GM21390 (cell line): ENCODE measurements at regions not wholly inside any gene's neighbourhood (a gene's known extent, or its start where the extent isn't known, plus 50 kb on each side); places are given as distances from the start of the nearest gene placed in this dataset.

ENCODE experiments used
- ATAC-seq: cut with Tn5 transposase; IDR thresholded peaks from one replicate; pipeline ENCODE4 v1.9.1; 2021; ENCODE audit not compliant: unreplicated experiment

DNA sequence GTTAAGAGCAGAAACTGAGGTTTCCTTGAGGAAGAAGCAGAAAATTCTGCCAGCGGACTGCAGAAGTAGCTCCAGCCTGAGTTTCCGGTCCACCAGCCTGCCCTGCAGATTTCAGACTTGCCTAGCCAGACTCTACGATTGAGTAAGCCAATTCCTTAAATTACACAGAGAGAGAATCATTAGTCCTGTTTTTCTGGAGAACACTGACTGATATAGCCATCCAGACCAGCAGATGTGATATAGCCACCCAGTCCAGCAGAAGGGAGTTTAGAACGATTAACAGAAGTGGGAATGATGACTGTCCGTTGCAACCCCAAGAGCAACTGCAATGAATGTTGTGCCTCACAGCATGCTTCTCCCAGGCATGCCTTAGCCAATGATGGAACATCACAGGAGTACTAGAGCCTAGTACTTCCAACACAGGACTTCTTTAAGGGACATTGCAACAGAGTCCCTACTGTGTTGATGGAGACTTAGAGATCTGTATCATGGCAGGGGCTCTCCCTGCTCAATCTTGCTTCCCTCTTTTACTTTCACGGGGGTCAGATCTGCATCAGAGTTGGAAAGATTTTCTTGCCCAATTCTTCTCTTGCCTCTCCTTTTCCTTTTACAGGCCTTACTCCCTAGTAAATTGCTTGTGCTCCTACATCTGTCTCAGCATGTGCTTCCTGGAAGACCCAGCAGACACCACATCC, 264.6 kb upstream of the CLNK start:
- ATAC-seq, result no peak

DNA sequence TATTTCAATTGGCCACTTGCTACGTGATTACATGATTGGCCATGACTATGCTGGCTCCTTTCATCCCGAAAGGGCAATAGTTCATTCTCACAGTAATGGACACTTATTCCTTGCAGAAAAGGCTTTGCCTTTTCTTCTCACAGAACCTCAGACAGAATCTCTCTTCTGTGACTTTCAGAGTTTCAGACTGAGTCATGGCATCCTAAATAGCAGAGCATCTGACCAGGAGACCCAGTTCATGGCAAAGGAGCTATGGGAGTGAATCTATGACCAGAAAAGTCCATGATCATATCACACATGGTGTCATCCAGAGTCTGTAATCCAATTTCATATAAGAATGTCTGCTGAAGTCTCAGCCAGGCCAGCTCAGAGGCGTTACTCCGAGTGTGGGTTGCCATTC, 263.3 kb upstream of the CLNK start:
- peak; percentile 44 for ATAC-seq

DNA sequence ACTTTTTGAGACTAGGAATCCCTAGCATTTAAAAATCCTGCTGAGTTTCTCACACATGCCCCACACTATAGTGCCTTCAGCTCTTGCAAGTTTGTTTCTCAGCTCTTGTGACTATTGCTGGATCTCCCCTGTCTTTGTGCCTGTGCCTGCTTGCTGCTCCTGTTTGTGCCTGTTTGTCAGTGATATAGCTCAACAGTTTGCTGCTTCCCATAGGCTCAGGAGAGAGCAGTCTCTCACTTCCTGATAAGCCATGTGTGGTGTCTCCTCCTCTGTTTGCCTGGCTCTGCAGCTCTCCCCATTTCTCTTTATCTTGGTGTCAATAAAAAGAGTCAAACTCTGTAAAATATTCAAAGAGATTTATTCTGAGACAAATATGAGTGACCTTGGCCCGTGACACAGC, 259.8 kb upstream of the CLNK start:
- ATAC-seq, result no peak

DNA sequence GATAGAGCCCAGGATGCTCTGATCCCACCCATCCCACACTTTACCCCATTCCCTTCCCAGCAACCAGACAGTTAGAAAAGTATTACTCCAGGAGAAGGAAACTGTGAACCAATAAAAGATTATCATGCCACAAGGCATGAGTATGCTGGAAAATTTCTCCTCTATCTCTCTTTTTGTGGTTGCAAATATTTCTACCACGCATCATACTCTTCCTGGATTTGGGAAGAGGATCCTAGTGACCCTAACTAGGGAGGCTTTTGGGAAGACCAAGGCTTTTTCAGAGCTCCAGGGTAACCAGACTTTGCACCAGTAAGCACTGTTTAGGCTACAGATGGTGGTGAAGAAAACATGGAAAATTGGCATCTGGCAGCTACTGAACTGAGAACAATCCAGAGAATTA, 257.6 kb upstream of the CLNK start:
- ATAC-seq, result no peak

DNA sequence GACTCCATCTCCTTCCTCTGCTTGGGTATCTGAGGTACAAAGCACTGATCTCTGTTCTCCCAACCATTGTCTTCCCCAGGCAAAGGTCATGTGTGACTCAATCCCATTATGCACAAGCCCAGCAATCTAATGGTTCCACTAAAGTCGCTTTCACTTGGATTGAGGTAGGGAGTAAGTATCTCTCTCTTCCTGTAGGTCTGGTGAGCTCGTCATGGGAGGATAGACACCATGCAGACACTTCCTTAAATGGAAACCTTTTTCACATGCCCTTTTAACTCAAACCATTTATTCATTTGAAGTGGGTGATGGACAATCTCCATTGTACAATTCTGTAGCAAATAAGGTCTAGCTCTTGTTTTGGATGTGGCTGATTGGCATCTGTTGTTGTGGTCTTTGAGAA, 245.2 kb upstream of the CLNK start:
- no peak for ATAC-seq

DNA sequence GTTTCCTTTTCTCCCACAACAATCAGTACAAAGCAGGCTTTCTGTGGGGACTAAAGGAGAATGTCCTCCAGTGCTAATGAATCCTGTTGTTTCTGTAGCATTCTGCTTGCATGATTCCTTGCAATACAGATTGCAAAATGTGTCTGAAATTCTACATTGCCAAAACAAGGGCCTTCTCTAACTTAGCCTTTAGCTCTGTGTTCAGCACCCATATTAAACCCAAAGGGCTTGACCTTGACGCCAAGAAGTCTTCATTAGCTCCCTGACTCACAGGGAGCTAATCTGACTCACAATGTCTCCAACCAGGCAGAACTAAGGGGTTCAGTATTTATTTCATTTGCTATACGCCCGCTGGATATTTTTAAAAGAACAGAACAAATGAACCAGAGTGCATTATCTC, 241.4 kb upstream of the CLNK start:
- ATAC-seq, result no peak

DNA sequence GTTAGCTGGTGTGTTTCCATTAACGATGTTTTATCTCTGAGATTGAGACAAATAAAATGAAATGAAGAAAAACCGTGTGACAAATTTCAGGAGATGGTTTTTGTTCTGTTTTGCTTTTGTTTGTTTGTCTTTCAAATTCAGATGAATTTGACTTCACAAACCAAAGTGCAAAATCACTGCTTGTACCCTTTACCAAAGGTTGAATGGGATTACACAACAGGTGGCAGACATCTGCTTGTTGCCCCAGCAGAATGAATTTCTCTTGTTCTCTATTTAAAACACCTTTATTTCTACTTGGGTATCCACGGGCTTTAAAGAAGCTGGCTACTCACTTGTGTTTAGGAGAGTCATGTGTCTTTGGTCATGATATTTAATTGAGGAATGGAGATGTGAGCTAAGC, 239.7 kb upstream of the CLNK start:
- ATAC-seq, result no peak

DNA sequence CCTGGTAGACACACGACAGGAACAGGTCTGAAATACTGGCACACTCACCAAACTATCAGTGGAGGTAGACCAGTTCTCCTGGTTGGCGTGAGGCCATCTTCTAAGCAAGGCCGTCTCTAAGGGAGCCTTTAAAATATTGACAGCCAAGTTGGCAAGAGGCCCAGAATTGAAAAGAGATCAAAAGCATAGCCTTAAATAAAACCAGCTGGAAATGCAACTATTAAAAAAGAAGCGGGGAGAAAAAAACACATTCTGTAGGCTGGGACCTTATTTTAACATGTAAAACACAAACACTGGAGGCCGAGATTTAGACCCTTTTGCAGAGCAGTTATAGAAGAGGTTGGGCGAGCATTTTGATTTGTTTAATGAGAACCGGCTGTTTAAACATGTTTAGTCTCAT, 233.0 kb upstream of the CLNK start:
- ATAC-seq, result no peak

DNA sequence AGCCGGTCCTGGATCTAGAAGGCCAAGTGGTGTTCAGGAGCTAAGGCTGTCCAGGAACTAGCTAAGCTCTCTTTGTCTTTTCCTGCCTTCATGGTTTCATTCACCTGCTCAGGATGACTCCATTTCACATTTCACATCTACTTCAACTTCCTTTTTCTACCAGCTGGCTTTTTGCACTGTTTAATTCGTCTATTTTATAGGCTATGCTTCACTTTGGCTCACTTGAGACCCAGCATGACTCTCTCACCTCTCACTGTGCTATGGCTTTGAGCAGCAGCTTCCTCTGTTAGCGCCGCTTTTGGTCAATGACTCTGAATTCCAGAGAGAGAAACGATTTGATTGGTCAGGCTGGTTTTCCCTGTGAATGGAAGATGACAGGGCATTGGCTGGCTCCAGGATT, 213.5 kb upstream of the CLNK start:
- no peak for ATAC-seq

DNA sequence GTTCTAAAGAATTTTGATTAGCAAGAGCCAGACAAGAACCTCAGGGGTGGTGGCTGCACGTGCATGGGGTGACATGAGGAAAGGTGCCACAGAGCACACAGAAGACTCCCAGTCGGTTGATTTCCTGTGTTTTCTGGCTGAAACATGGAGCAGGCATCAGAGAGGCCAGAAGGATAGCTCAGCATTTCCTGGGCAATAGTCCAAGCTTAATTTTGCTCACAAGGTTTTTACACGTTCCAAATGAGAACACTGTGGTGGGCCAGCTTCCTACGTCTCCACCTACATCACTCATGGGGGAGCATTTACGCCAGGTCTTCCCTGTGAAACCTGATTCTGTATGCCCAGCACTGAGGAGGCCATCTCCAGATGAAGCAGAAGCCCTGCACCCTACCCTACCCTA, 212.5 kb upstream of the CLNK start:
- ATAC-seq, result no peak

DNA sequence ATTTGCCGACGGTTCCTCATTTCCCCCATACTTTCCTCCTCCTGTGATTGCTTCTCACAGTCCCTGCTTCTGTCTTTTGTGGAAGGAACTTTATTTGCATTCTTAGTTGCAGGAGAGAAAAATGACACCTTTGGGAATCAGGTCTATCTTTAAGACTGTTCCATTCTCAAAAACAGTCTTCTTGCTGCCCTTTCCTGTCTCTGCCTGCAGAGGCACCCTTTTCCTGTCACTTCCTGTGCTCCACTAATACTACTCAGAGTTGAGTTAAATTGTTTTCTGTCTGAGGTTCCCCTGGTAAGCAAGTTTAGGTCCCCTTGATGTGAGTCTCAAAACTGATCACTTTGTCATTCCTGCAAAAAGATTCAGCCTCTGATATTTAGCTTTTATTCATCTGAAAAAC, 208.8 kb upstream of the CLNK start:
- ATAC-seq, result peak; percentile 79

DNA sequence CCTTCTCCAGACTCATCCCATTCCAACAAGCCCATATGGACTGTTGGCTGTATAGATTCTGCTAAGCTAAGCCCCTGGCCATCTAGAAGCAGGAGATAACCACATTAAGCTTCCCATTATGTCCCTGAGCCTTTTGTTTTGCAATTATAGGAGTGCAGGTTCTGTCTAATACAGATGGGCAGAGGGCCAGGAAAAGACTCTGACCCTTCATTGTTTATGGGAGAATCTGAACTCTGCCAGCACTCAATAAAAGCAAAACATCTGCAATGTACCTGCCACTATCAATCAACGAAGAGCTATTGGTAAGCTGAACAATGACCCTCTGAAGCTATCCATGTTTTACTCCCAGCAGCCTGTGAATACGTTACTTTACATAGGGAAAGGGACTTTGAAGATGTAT, 207.3 kb upstream of the CLNK start:
- no peak for ATAC-seq

DNA sequence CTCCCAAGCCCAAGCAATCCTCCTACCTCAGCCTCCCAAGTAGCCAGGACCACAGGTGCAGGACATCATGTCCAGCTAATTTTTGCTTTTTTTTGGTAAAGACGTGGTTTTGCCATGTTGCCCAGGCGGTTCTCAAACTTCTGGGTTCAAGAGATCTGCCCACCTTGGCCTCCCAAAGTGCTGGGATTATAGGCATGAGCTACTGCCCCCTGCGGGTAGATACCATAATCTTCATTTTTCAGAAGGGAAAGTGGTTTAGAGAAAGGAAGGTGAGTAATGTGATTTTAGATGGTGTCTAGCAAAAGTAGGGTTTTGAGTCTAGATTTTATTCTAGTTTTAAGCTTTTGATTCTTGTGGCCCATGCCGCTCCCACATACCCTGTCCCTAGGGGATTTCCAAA, 205.3 kb upstream of the CLNK start:
- ATAC-seq, result no peak

DNA sequence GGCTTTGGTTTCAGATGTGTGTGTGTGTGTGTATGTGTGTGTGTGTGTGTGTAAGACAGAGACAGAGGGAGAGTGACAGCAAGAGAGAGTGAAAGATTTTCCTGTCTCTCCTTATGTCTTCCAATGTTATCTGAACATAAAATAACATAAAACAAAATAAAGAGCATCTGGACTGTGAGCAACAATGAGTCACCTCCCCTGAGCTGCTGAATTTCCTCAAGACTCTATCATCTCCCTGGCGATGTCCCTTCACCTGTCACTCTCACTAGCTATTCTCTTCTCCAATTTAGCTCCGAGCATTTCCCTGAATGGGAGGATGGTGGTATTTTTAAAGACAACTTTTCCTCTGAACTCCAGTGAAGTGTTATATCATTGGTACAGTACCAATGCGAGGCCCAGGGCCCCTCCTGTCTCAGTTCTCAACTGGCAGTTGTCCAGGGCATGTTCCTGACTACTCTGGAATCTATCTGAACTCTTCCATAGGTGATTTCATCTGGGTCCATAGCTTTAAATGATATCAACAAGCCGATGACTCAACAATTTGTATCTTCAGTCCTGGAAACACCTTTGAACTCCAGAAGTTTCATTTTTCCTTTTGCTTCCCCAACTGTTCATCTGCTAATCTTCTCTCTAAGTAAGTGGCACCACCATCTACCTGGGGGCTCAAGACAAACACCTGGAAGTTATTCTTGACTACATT, 195.0 kb upstream of the CLNK start:
- no peak for ATAC-seq

DNA sequence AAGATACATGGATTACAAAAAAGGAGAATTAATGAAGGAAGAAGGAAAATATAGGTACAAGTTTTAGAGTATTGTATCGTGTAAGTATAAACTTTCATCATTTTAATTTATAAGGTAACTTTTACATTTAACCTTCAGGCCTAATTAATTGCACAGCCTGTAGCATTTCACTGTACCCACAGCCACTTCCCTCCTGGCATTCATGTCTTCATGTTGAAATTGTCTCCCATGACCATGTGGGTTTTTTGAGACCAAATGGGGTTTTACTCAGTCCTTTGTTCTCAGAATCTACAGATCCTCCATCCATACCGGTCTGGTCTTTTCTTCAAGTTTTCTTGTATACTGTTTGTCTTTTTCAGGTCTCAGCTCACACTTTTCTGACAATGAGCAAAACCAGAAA, 194.3 kb upstream of the CLNK start:
- ATAC-seq, result no peak

DNA sequence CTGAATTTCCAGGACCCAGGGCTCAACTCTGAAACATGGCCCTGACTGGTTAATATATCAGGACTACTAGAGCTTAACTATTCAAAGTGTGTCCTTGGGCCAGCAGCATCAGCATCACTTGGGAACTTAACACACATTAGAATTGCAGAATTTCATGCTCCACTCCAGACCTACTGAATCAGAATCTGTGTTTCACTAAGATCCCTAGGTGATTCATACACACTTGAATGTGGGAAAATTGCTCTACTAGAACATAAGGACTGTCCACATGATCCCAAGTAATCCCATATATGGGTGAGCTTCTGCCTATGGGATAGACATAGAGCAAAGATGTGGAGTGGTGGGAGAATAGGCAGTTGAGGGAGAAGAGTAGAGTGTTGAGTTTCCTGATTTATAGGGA, 192.5 kb upstream of the CLNK start:
- ATAC-seq, result no peak

DNA sequence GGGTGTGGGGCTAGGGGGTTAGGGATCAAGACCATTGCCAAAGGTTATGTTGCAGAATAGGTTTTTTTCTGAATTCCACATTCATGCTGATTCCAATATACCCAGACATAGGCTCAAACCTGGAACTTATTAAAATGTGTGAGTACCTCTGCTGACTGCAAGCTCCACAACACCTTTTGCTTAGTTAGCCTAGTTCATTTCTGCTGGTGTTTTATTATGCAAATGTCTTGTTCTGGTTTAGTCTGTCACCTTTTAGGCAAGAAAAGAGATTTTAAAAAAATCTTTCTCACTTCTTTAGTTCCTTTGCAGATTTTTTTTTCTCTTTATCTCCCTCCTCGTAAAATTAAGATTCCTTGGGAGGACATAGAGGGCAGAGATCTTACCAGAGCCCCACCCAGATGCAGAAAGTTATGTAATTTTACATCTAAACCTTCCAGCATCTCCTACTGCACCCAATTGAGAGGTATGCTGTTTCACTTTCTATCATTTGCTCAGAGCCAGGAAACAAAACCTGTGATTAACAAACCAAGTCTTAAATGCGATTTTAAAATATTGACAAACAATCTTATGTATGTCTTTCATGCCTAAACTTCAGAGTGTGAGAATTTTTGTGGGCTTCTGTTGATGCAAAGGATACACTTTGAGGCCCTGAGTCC, 190.7 kb upstream of the CLNK start:
- no peak for ATAC-seq

DNA sequence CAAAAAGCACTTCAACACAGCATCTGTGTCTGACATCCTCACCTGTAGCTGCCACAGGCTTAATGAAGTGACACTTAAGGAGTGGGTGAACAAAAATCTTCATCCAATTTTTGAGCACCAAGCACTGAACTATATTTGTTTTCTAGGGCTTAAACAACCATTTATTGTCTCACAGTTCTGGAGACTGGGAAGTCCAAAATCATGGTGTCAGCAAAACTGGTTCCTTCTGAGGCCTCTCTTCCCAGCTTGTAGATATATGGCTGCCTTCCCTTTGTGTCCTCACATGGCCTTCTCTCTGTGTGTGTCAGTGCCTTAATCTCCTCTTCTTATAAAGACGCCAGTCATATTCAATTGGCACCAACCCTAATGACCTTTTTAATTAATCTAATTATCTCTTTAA, 189.2 kb upstream of the CLNK start:
- ATAC-seq, result no peak

DNA sequence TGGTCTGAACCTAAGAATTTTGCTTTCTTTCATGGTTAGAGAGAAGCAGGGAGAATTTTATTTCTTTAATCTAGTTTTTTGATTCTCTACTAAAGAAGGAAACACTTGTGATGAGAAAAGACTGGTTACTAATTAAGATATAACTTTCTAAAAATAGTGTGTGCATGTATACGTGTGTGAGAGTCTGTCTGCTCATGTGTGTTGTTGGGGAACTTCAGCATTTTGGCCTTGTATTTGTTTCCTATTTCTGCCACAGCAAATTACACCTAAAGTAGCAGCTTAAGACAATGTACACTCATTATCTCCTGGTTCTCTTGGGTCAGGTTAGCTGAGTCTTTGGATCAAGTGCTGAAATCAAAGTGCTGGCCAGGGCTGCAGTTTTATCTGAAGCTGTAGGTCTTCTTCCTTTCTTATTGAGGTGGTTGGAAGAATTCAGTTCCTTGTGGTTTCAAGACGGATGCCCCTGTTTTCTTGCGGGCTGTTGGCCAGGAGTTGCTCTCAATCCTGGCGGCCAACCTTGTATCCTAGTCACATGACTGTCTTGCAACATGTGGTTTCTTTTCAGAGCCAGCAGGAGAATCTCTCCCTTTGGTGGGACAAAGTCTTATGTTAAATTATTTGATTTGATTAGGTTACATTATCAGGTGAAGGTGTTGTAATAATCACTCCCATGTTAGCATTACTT, 188.4 kb upstream of the CLNK start:
- ATAC-seq, result no peak

DNA sequence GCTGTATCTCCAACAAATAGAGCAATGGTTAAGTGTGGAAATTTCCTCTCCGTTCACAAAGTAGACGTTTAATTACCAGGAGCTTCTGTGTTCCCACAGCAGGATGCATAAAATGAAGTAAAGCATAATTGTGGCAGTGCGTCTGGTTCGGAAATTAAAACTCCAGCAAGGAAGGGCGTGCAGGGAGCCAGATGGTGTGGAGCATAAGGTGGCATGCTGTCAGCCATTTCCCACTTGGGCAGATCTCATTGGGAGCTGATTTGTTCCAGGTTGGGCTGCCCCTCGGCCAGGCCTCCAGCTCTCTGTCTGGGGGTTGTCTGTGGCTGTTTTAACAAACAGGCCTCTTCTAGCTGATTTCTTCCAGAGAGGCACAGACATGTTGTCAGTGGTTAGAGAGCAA, 182.1 kb upstream of the CLNK start:
- no peak for ATAC-seq

DNA sequence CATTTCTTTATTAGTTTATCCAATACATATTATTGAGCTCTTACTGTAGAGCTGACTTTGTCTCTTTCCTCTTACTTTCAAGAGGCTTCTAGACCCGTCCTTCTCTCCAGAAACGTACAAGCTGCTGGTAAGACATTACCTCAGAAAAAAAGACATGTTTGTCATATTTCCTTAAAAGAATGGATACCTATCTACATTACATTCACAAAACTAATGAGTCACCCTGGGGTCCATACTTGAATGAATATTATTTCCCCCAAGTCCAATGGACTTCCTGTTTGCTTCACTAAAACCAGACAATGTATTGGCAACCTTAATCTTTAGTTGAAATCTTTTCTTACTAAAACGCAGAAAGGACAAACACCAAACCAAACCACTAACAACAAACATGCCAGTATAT, 176.5 kb upstream of the CLNK start:
- ATAC-seq, result no peak

DNA sequence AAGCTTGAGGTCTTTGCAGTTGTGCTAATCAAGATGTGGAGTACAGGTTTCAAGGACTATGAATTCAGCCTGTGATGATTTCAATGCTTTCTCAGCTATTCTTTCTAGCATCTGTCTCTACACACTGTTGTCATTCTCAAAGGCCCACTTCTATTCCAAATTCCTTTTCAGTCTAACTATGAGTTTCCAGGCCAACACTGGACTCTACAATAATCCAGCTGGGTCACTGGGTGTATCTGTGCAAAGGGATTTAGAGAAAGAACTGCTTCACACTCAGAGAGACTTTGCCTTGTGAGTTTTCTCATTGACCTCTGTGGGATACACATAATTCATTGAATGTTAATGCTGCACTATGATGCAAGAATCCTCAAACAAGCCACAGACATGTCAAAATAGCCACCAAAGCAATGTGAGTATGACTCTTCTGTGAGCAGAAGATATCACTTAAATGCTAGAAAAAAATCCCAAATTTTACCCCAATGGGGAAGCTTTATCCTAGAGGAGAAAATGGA, 171.8 kb upstream of the CLNK start:
- no peak for ATAC-seq
